ENCODE measurements at regions not wholly inside any gene's neighbourhood (a gene's known extent, or its start where the extent isn't known, plus 50 kb on each side); places are given as distances from the start of the nearest gene placed in this dataset.
A peak's percentile ranks its signal among the peaks of the same experiment; 100 is the strongest.

- H3K36me3 Mint-ChIP-seq = no peaks in the 10 kb centered on the region
- no peak for ATAC-seq (ENCODE audit: low read depth in 2 of 2)
- no peak overlapping the region for H3K27ac Mint-ChIP-seq
- H3K9me3 Mint-ChIP-seq = peaks cover 0 to 10% (median 0%) of the 10 kb centered on the region in 7 donors
- peaks cover 7 to 12% (median 8%) of the 10 kb centered on the region in 3 donors for H3K4me1 Mint-ChIP-seq
- H3K4me3 Mint-ChIP-seq = no peak overlapping the region
- DNase-seq = no peak
- H3K27me3 Mint-ChIP-seq = peaks cover 10 to 16% (median 15%) of the 10 kb centered on the region in 3 donors
These were observed 193.1 kb upstream of the IRX6 start for GRCh38 chr16:55130911-55131310.

- DNase-seq (no peak), ATAC-seq (ENCODE audit: low read depth in 2 of 2) (no peak)
- Mint-ChIP-seq H3K27me3 (peaks cover 3 to 16% (median 12%) of the 10 kb centered on the region in 3 donors), H3K9me3 (no peaks in the 10 kb centered on the region), H3K27ac (peak overlapping the region in 1 of 6 donors; percentile 60), H3K36me3 (no peaks in the 10 kb centered on the region), H3K4me3 (no peak overlapping the region), H3K4me1 (no peaks in the 10 kb centered on the region)
These were observed 190.3 kb upstream of the IRX6 start for GRCh38 chr16:55133654-55134053.

- H3K36me3 Mint-ChIP-seq = no peaks in the 10 kb centered on the region
- DNase-seq (no peak), ATAC-seq (ENCODE audit: low read depth in 2 of 2) (no peak)
- H3K4me3 Mint-ChIP-seq = no peak overlapping the region
- peaks cover 0 to 2% (median 0%) of the 10 kb centered on the region in 7 donors for H3K9me3 Mint-ChIP-seq
- H3K27me3 Mint-ChIP-seq = peaks cover 0 to 10% (median 9%) of the 10 kb centered on the region in 3 donors
- H3K27ac Mint-ChIP-seq = no peak overlapping the region
- no peaks in the 10 kb centered on the region for H3K4me1 Mint-ChIP-seq
These were observed 187.4 kb upstream of the IRX6 start for GRCh38 chr16:55136356-55137150.

- ATAC-seq (ENCODE audit: low read depth in 2 of 2) (no peak), DNase-seq (no peak)
- Mint-ChIP-seq H3K27ac (no peak overlapping the region), H3K27me3 (peaks cover 0 to 10% (median 5%) of the 10 kb centered on the region in 3 donors), H3K4me1 (no peaks in the 10 kb centered on the region), H3K36me3 (no peaks in the 10 kb centered on the region), H3K4me3 (peak overlapping the region in 1 of 8 donors; percentile 15), H3K9me3 (peaks cover 0 to 2% (median 0%) of the 10 kb centered on the region in 7 donors)
These were observed 185.7 kb upstream of the IRX6 start for GRCh38 chr16:55138298-55138697.

GRCh38 chr16:55142405-55142804 lies 181.6 kb upstream of the IRX6 start:
- Mint-ChIP-seq H3K4me1 (no peaks in the 10 kb centered on the region), H3K36me3 (no peaks in the 10 kb centered on the region), H3K9me3 (peaks cover 0 to 5% (median 0%) of the 10 kb centered on the region in 7 donors), H3K27me3 (peaks cover 0 to 4% (median 0%) of the 10 kb centered on the region in 3 donors), H3K4me3 (no peak overlapping the region), H3K27ac (no peak overlapping the region)
- ATAC-seq (ENCODE audit: low read depth in 2 of 2) = no peak
- DNase-seq = no peak

- Mint-ChIP-seq H3K4me3 (no peak overlapping the region), H3K36me3 (no peaks in the 10 kb centered on the region), H3K4me1 (no peaks in the 10 kb centered on the region), H3K9me3 (peaks cover 0 to 10% (median 0%) of the 10 kb centered on the region in 7 donors), H3K27ac (no peak overlapping the region), H3K27me3 (peaks cover 0 to 6% (median 0%) of the 10 kb centered on the region in 3 donors)
- no peak for DNase-seq
- no peak for ATAC-seq (ENCODE audit: low read depth in 2 of 2)
These were observed 179.4 kb upstream of the IRX6 start for GRCh38 chr16:55144651-55145050.

- no peak for DNase-seq
- peaks cover 0 to 10% (median 0%) of the 10 kb centered on the region in 7 donors for H3K9me3 Mint-ChIP-seq
- peak overlapping the region in 1 of 6 donors; percentile 16 for H3K27ac Mint-ChIP-seq
- no peak overlapping the region for H3K4me3 Mint-ChIP-seq
- peaks cover 0 to 6% (median 0%) of the 10 kb centered on the region in 3 donors for H3K27me3 Mint-ChIP-seq
- H3K36me3 Mint-ChIP-seq = no peaks in the 10 kb centered on the region
- no peak for ATAC-seq (ENCODE audit: low read depth in 2 of 2)
- no peaks in the 10 kb centered on the region for H3K4me1 Mint-ChIP-seq
These were observed 178.0 kb upstream of the IRX6 start for GRCh38 chr16:55145771-55146603.

- no peaks in the 10 kb centered on the region for H3K4me1 Mint-ChIP-seq
- H3K36me3 Mint-ChIP-seq = no peaks in the 10 kb centered on the region
- DNase-seq (no peak), ATAC-seq (ENCODE audit: low read depth in 2 of 2) (no peak)
- H3K4me3 Mint-ChIP-seq = no peak overlapping the region
- H3K27me3 Mint-ChIP-seq = peaks cover 0 to 6% (median 0%) of the 10 kb centered on the region in 3 donors
- H3K27ac Mint-ChIP-seq = no peak overlapping the region
- peaks cover 0 to 10% (median 0%) of the 10 kb centered on the region in 7 donors for H3K9me3 Mint-ChIP-seq
These were observed 177.0 kb upstream of the IRX6 start for GRCh38 chr16:55146966-55147365.

GRCh38 chr16:55147396-55147795 lies 176.6 kb upstream of the IRX6 start:
- peaks cover under 1 to 6% (median under 1%) of the 10 kb centered on the region in 3 donors for H3K27me3 Mint-ChIP-seq
- DNase-seq (no peak), ATAC-seq (ENCODE audit: low read depth in 2 of 2) (no peak)
- no peak overlapping the region for H3K27ac Mint-ChIP-seq
- H3K4me1 Mint-ChIP-seq = no peaks in the 10 kb centered on the region
- no peaks in the 10 kb centered on the region for H3K36me3 Mint-ChIP-seq
- H3K4me3 Mint-ChIP-seq = no peak overlapping the region
- peaks cover 0 to 10% (median 0%) of the 10 kb centered on the region in 7 donors for H3K9me3 Mint-ChIP-seq

- Mint-ChIP-seq H3K27me3 (peaks cover 10 to 20% (median 15%) of the 10 kb centered on the region in 3 donors), H3K4me1 (no peaks in the 10 kb centered on the region), H3K36me3 (no peaks in the 10 kb centered on the region), H3K27ac (no peak overlapping the region), H3K4me3 (no peak overlapping the region), H3K9me3 (peaks cover 0 to 18% (median 0%) of the 10 kb centered on the region in 7 donors)
- no peak for ATAC-seq (ENCODE audit: low read depth in 2 of 2)
- no peak for DNase-seq
These were observed 174.4 kb upstream of the IRX6 start for GRCh38 chr16:55149622-55150021.

GRCh38 chr16:55151561-55152305 lies 172.3 kb upstream of the IRX6 start:
- Mint-ChIP-seq H3K4me3 (no peak overlapping the region), H3K36me3 (no peaks in the 10 kb centered on the region), H3K9me3 (peaks cover 0 to 18% (median 0%) of the 10 kb centered on the region in 7 donors), H3K4me1 (peaks cover 0 to 3% (median 0%) of the 10 kb centered on the region in 3 donors), H3K27me3 (peaks cover 10 to 20% (median 15%) of the 10 kb centered on the region in 3 donors), H3K27ac (peak overlapping the region in 1 of 6 donors; percentile 59)
- ATAC-seq (ENCODE audit: low read depth in 2 of 2) (no peak), DNase-seq (no peak)

GRCh38 chr16:55152875-55153390 lies 171.1 kb upstream of the IRX6 start:
- Mint-ChIP-seq H3K27ac (no peak overlapping the region), H3K36me3 (no peaks in the 10 kb centered on the region), H3K27me3 (peaks cover 12 to 20% (median 13%) of the 10 kb centered on the region in 3 donors), H3K9me3 (peaks cover 0 to 21% (median 1%) of the 10 kb centered on the region in 7 donors), H3K4me1 (peaks cover 0 to 3% (median 0%) of the 10 kb centered on the region in 3 donors), H3K4me3 (no peak overlapping the region)
- ATAC-seq (ENCODE audit: low read depth in 2 of 2) (no peak), DNase-seq (no peak)

GRCh38 chr16:55154262-55154661 lies 169.7 kb upstream of the IRX6 start:
- Mint-ChIP-seq H3K4me3 (no peak overlapping the region), H3K4me1 (peaks cover 0 to 3% (median 0%) of the 10 kb centered on the region in 3 donors), H3K27ac (no peak overlapping the region), H3K9me3 (peaks cover 0 to 20% (median 0%) of the 10 kb centered on the region in 7 donors), H3K27me3 (peaks cover 9 to 20% (median 15%) of the 10 kb centered on the region in 3 donors), H3K36me3 (no peaks in the 10 kb centered on the region)
- DNase-seq = no peak
- no peak for ATAC-seq (ENCODE audit: low read depth in 2 of 2)

Measured in naive B cell (primary cell).